ENCODE measurements at regions not wholly inside any gene's neighbourhood (a gene's known extent, or its start where the extent isn't known, plus 50 kb on each side); places are given as distances from the start of the nearest gene placed in this dataset.

- TF ChIP-seq, protein P1, sequence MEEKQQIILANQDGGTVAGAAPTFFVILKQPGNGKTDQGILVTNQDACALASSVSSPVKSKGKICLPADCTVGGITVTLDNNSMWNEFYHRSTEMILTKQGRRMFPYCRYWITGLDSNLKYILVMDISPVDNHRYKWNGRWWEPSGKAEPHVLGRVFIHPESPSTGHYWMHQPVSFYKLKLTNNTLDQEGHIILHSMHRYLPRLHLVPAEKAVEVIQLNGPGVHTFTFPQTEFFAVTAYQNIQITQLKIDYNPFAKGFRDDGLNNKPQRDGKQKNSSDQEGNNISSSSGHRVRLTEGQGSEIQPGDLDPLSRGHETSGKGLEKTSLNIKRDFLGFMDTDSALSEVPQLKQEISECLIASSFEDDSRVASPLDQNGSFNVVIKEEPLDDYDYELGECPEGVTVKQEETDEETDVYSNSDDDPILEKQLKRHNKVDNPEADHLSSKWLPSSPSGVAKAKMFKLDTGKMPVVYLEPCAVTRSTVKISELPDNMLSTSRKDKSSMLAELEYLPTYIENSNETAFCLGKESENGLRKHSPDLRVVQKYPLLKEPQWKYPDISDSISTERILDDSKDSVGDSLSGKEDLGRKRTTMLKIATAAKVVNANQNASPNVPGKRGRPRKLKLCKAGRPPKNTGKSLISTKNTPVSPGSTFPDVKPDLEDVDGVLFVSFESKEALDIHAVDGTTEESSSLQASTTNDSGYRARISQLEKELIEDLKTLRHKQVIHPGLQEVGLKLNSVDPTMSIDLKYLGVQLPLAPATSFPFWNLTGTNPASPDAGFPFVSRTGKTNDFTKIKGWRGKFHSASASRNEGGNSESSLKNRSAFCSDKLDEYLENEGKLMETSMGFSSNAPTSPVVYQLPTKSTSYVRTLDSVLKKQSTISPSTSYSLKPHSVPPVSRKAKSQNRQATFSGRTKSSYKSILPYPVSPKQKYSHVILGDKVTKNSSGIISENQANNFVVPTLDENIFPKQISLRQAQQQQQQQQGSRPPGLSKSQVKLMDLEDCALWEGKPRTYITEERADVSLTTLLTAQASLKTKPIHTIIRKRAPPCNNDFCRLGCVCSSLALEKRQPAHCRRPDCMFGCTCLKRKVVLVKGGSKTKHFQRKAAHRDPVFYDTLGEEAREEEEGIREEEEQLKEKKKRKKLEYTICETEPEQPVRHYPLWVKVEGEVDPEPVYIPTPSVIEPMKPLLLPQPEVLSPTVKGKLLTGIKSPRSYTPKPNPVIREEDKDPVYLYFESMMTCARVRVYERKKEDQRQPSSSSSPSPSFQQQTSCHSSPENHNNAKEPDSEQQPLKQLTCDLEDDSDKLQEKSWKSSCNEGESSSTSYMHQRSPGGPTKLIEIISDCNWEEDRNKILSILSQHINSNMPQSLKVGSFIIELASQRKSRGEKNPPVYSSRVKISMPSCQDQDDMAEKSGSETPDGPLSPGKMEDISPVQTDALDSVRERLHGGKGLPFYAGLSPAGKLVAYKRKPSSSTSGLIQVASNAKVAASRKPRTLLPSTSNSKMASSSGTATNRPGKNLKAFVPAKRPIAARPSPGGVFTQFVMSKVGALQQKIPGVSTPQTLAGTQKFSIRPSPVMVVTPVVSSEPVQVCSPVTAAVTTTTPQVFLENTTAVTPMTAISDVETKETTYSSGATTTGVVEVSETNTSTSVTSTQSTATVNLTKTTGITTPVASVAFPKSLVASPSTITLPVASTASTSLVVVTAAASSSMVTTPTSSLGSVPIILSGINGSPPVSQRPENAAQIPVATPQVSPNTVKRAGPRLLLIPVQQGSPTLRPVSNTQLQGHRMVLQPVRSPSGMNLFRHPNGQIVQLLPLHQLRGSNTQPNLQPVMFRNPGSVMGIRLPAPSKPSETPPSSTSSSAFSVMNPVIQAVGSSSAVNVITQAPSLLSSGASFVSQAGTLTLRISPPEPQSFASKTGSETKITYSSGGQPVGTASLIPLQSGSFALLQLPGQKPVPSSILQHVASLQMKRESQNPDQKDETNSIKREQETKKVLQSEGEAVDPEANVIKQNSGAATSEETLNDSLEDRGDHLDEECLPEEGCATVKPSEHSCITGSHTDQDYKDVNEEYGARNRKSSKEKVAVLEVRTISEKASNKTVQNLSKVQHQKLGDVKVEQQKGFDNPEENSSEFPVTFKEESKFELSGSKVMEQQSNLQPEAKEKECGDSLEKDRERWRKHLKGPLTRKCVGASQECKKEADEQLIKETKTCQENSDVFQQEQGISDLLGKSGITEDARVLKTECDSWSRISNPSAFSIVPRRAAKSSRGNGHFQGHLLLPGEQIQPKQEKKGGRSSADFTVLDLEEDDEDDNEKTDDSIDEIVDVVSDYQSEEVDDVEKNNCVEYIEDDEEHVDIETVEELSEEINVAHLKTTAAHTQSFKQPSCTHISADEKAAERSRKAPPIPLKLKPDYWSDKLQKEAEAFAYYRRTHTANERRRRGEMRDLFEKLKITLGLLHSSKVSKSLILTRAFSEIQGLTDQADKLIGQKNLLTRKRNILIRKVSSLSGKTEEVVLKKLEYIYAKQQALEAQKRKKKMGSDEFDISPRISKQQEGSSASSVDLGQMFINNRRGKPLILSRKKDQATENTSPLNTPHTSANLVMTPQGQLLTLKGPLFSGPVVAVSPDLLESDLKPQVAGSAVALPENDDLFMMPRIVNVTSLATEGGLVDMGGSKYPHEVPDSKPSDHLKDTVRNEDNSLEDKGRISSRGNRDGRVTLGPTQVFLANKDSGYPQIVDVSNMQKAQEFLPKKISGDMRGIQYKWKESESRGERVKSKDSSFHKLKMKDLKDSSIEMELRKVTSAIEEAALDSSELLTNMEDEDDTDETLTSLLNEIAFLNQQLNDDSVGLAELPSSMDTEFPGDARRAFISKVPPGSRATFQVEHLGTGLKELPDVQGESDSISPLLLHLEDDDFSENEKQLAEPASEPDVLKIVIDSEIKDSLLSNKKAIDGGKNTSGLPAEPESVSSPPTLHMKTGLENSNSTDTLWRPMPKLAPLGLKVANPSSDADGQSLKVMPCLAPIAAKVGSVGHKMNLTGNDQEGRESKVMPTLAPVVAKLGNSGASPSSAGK (IDR thresholded peaks at IDR 0.05) = peak; percentile 86
- TF ChIP-seq, protein P2, sequence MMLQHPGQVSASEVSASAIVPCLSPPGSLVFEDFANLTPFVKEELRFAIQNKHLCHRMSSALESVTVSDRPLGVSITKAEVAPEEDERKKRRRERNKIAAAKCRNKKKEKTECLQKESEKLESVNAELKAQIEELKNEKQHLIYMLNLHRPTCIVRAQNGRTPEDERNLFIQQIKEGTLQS (IDR thresholded peaks at IDR 0.05) = peak; percentile 88
- TF ChIP-seq, protein P2 (CRISPR knock-in tag; conservative IDR thresholded peaks at IDR 0.05) = no peak
- TF ChIP-seq ZNF589 (CRISPR knock-in tag; IDR thresholded peaks at IDR 0.05; ENCODE audit: low read depth) = peak; percentile 58; the same call in 1 of the 2 replicates
Observed at GRCh38 chr6:164107297-164107995, 692.9 kb downstream of the QKI start (continued).

All from K562 (cell line).